ENCODE measurements at regions not wholly inside any gene's neighbourhood (a gene's known extent, or its start where the extent isn't known, plus 50 kb on each side); places are given as distances from the start of the nearest gene placed in this dataset.
"Not testable (repeated sequence)": the region's sequence is repeated elsewhere in the genome, so short reads cannot be mapped to it uniquely, and the experiment has no call there.

DNA sequence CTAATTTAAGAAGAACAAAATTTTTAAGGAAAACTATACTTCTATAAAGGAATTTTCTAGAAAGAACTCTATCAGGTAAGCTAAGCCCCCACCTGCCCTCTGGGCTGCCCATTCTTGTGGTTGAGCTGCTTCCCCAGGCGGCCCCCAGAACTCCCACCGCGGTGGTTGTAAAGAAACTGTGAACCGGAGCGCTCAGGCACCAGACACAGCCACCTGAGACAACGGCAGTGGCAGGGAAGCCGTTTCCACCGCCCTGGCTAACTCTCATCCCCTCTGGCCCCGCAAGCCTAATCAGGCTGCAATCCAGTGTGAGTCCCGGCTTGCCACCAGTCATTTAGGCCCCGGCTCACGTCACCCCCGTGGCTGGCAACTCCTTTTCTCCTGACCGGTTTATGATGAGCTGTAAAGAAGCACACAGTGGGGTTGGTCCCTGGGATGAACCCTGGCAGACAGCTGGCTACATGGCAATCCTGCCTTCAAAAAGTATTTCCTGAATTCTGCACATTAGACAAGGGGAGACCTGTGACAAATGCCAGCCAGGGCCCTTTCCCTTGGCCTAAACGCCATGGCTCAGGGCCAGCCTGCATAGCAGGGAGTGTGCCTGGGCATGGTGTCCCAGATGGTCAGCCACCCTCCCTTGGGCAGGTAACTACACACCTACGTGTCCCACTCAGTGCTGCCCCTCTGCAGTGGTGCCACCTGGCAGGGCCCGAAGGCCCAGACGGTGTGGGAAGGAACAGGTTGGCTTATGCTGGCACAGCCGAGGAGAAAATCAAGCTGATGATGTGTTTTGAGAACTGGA is 63.8 kb upstream of the GPR31 start:
- no peak for DNase-seq (ENCODE audit: low read depth, low spot score)
- TF ChIP-seq ZNF274 (IDR thresholded peaks at IDR 0.05; ENCODE audit: low read depth, low read length) (no peak), YY1 (IDR thresholded peaks at IDR 0.05; ENCODE audit: insufficient read depth, insufficient read length) (no peak), SUZ12 (IDR thresholded peaks at IDR 0.05; ENCODE audit: extremely low read depth, insufficient read depth, insufficient read length) (no peak)
- Histone ChIP-seq H3K27me3 (ENCODE audit: insufficient read depth, insufficient read length) (no peaks in the 10 kb centered on the region), H3K9ac (ENCODE audit: insufficient read length, low read depth) (no peak overlapping the region), H3K9me3 (ENCODE audit: insufficient read depth, low read length) (no peaks in the 10 kb centered on the region; the same call in 1 of the 2 replicates), H3K4me1 (ENCODE audit: insufficient read depth, insufficient read length) (peaks cover 3% of the 10 kb centered on the region), H3K4me3 (ENCODE audit: insufficient read length, low read depth) (no peak overlapping the region), H3K36me3 (ENCODE audit: insufficient read depth, insufficient read length, low read length) (no peaks in the 10 kb centered on the region)

DNA sequence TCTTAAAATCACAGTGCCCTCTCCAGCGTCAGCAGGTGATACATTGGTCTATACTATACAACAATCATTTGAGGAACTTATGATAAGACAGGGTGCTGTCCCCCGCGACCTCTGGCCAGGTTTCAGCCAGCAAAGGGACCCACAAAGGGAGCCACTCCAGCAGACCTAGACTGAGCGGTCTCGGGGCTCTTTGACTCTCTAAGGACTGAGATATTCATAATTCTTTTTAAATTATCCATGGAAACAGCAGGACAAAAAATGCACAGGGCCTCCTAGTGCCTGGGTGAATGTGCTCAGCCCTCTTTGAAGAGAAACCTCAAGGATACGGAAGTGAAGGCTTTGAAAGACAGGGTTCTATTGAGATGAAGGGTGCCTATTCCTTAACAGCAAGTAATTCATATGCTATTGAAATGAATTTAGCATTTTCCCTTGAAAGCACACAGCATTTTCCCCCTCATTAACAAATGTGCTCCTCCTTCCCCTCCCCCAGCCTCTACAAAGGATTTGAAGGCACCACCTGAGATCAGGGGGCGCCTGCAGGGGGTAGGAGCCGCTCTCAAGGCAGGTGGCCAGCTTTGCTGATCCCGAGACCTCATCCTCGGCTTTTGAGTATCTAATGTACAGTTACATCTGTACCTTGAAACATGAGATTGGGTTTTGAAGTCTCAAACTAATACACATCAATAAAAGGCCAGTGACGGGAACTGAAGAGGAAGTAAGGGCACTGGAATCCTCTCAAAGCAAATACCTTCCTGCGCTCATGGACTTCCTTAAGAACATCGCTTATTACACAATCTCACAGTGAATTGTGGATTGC is 65.3 kb upstream of the UNC93A start:
- not testable (repeated sequence) for H3K27me3 ChIP-seq (ENCODE audit: insufficient read depth, insufficient read length); H3K4me3 ChIP-seq (ENCODE audit: insufficient read length, low read depth); DNase-seq (ENCODE audit: low read depth, low spot score); H3K9ac ChIP-seq (ENCODE audit: insufficient read length, low read depth); H3K4me1 ChIP-seq (ENCODE audit: insufficient read depth, insufficient read length); H3K9me3 ChIP-seq (ENCODE audit: insufficient read depth, low read length); H3K36me3 ChIP-seq (ENCODE audit: insufficient read depth, insufficient read length, low read length)

DNA sequence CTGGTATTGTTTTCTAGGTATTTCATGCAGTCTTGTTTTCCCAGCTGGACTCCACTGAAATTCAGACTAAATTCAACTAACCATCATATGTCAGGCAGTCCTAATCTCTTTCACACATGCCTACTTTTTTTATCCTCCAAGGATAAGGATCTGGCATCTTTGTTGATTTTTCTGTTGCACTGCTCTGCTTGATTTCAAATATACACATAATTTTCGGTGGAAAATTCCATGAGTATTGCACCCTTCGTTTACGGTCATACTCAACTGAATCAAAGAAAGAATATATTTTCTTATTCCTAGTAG is 64.8 kb upstream of the UNC93A start:
- no peaks in the 10 kb centered on the region for H3K27me3 ChIP-seq (ENCODE audit: insufficient read depth, insufficient read length)
- no peaks in the 10 kb centered on the region for H3K36me3 ChIP-seq (ENCODE audit: insufficient read depth, insufficient read length, low read length)
- TF ChIP-seq YY1 (IDR thresholded peaks at IDR 0.05; ENCODE audit: insufficient read depth, insufficient read length) (no peak), SUZ12 (IDR thresholded peaks at IDR 0.05; ENCODE audit: extremely low read depth, insufficient read depth, insufficient read length) (no peak), ZNF274 (IDR thresholded peaks at IDR 0.05; ENCODE audit: low read depth, low read length) (no peak)
- no peak overlapping the region for H3K4me3 ChIP-seq (ENCODE audit: insufficient read length, low read depth)
- H3K4me1 ChIP-seq (ENCODE audit: insufficient read depth, insufficient read length): peaks cover 3% of the 10 kb centered on the region
- H3K9me3 ChIP-seq (ENCODE audit: insufficient read depth, low read length): no peaks in the 10 kb centered on the region
- H3K9ac ChIP-seq (ENCODE audit: insufficient read length, low read depth): no peak overlapping the region
- no peak for DNase-seq (ENCODE audit: low read depth, low spot score)

DNA sequence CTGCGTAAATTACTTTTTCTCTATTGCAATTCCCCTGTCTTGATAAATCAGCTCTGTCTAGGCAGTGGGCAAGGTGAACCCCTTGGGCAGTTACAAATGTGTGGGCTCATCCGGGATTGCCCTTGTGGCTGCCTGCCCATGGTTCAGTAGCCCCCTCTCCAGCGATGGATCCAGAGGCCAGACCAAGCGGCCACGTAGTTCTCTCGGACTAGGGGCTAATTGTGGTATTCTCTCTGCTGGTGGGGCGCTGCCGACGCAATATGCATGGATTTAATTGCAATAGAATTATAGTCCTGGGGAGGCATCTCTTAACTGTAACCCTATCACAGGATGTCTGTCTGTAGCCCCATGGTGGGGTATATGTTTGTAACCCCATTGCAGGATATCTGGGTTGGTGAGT is 64.3 kb upstream of the UNC93A start:
- Histone ChIP-seq H3K27me3 (ENCODE audit: insufficient read depth, insufficient read length) (no peaks in the 10 kb centered on the region), H3K9me3 (ENCODE audit: insufficient read depth, low read length) (no peaks in the 10 kb centered on the region), H3K4me3 (ENCODE audit: insufficient read length, low read depth) (no peak overlapping the region), H3K36me3 (ENCODE audit: insufficient read depth, insufficient read length, low read length) (peaks cover under 1% of the 10 kb centered on the region), H3K9ac (ENCODE audit: insufficient read length, low read depth) (no peak overlapping the region), H3K4me1 (ENCODE audit: insufficient read depth, insufficient read length) (peaks cover 3% of the 10 kb centered on the region)
- no peak for DNase-seq (ENCODE audit: low read depth, low spot score)
- TF ChIP-seq YY1 (IDR thresholded peaks at IDR 0.05; ENCODE audit: insufficient read depth, insufficient read length): no peak
- no peak for TF ChIP-seq SUZ12 (IDR thresholded peaks at IDR 0.05; ENCODE audit: extremely low read depth, insufficient read depth, insufficient read length)
- no peak for TF ChIP-seq ZNF274 (IDR thresholded peaks at IDR 0.05; ENCODE audit: low read depth, low read length)

DNA sequence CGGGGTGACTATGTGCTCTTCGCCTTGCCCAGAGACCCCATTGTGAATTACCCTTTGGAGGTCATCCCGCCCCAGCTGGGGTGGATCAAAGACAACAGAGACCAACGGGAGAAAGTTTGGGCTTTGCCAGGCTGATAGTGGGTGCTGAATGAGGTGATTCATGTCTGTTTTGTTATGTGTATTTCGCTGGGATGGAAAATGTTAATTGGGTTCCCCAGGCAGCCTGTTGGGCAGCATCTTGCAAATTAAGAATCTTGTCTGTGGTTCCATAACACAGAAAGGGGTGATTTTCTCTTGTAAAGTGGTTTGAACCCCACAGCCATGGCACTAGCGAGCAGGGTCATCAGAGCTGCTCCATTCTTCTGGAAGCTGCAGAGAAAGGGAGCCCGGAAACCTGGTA is 63.1 kb upstream of the UNC93A start:
- Histone ChIP-seq H3K9me3 (ENCODE audit: insufficient read depth, low read length) (no peaks in the 10 kb centered on the region), H3K27me3 (ENCODE audit: insufficient read depth, insufficient read length) (no peaks in the 10 kb centered on the region), H3K4me3 (ENCODE audit: insufficient read length, low read depth) (peak overlapping the region; percentile 88), H3K4me1 (ENCODE audit: insufficient read depth, insufficient read length) (peaks cover 4% of the 10 kb centered on the region), H3K9ac (ENCODE audit: insufficient read length, low read depth) (peak overlapping the region; percentile 92), H3K36me3 (ENCODE audit: insufficient read depth, insufficient read length, low read length) (peaks cover 12% of the 10 kb centered on the region)
- no peak for DNase-seq (ENCODE audit: low read depth, low spot score)
- TF ChIP-seq YY1 (IDR thresholded peaks at IDR 0.05; ENCODE audit: insufficient read depth, insufficient read length): no peak
- no peak for TF ChIP-seq ZNF274 (IDR thresholded peaks at IDR 0.05; ENCODE audit: low read depth, low read length)
- TF ChIP-seq SUZ12 (IDR thresholded peaks at IDR 0.05; ENCODE audit: extremely low read depth, insufficient read depth, insufficient read length): no peak

DNA sequence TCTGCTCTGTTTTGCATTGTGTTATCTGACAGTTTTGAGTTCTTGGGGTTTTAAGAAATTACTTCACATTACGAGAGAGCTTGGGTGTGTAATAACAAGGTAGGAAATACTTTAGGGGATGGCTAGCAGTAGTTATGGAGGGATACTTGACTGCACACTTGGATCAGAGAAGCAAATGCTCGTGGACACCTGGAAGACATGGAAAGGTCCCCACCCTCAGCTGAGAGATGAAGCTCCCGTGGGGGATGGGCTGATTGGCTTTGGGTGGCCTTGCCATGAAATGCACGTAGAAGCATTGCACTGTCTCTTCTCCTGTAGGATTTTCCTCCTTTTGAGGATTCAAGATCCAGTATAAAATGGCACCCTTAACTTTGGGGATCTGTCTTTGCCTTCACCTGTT is 61.5 kb upstream of the UNC93A start:
- DNase-seq (ENCODE audit: low read depth, low spot score): no peak
- Histone ChIP-seq H3K9ac (ENCODE audit: insufficient read length, low read depth) (peak overlapping the region; percentile 92), H3K27me3 (ENCODE audit: insufficient read depth, insufficient read length) (no peaks in the 10 kb centered on the region), H3K4me1 (ENCODE audit: insufficient read depth, insufficient read length) (peaks cover 5% of the 10 kb centered on the region), H3K36me3 (ENCODE audit: insufficient read depth, insufficient read length, low read length) (peaks cover 13% of the 10 kb centered on the region), H3K4me3 (ENCODE audit: insufficient read length, low read depth) (peak overlapping the region; percentile 88), H3K9me3 (ENCODE audit: insufficient read depth, low read length) (no peaks in the 10 kb centered on the region)
- no peak for TF ChIP-seq SUZ12 (IDR thresholded peaks at IDR 0.05; ENCODE audit: extremely low read depth, insufficient read depth, insufficient read length)
- no peak for TF ChIP-seq YY1 (IDR thresholded peaks at IDR 0.05; ENCODE audit: insufficient read depth, insufficient read length)
- no peak for TF ChIP-seq ZNF274 (IDR thresholded peaks at IDR 0.05; ENCODE audit: low read depth, low read length)

DNA sequence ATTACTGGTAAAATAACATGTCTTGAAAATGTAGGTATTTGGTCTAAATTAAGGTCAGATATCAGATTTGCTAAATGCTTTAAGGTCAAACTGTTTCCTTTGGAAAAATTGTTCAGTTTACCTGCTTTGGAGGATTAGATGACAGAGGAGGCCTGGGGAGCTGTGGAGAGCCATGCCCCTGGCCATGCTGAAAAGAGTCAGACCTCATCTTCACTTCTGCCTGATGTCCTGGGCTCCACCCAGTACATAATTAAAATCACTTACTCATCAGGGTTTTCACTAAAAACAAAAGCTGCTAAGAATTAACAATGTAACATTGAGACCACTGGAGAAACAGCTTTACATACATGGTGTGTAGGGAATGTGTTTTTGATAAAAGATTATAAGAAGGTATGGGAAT is 60.8 kb upstream of the UNC93A start:
- Histone ChIP-seq H3K36me3 (ENCODE audit: insufficient read depth, insufficient read length, low read length) (peaks cover 17% of the 10 kb centered on the region), H3K9me3 (ENCODE audit: insufficient read depth, low read length) (no peaks in the 10 kb centered on the region), H3K4me1 (ENCODE audit: insufficient read depth, insufficient read length) (peaks cover 7% of the 10 kb centered on the region), H3K9ac (ENCODE audit: insufficient read length, low read depth) (peak overlapping the region; percentile 56), H3K4me3 (ENCODE audit: insufficient read length, low read depth) (peak overlapping the region; percentile 88), H3K27me3 (ENCODE audit: insufficient read depth, insufficient read length) (no peaks in the 10 kb centered on the region)
- TF ChIP-seq ZNF274 (IDR thresholded peaks at IDR 0.05; ENCODE audit: low read depth, low read length): no peak
- no peak for TF ChIP-seq YY1 (IDR thresholded peaks at IDR 0.05; ENCODE audit: insufficient read depth, insufficient read length)
- no peak for TF ChIP-seq SUZ12 (IDR thresholded peaks at IDR 0.05; ENCODE audit: extremely low read depth, insufficient read depth, insufficient read length)
- no peak for DNase-seq (ENCODE audit: low read depth, low spot score)
